ENCODE measurements at regions not wholly inside any gene's neighbourhood (a gene's known extent, or its start where the extent isn't known, plus 50 kb on each side); places are given as distances from the start of the nearest gene placed in this dataset.

- Histone ChIP-seq H3K9me3 (no peaks in the 10 kb centered on the region), H3K4me1 (ENCODE audit: control insufficient read depth in 1 of 2, extremely low read depth in 1 of 2, insufficient read depth in 2 of 2, low read length in 2 of 2) (no peaks in the 10 kb centered on the region), H3K27me3 (replicated peaks in 1 of 2; ENCODE audit: control insufficient read depth in 2 of 2, extremely low read depth in 1 of 2, insufficient read depth in 2 of 2, low read length in 1 of 2) (no peaks in the 10 kb centered on the region), H3K36me3 (ENCODE audit: control insufficient read depth in 2 of 2, extremely low read depth in 1 of 2, insufficient read depth in 1 of 2, low read length in 1 of 2) (no peaks in the 10 kb centered on the region), H3K27ac (ENCODE audit: low read length) (no peak overlapping the region), H3K4me3 (ENCODE audit: control insufficient read depth in 1 of 2, extremely low read depth in 1 of 2, low read length in 1 of 2) (no peak overlapping the region)
- no peak for ATAC-seq (replicated peaks in 1 of 4)
- Mint-ChIP-seq H3K27ac (no peak overlapping the region), H3K36me3 (peaks cover 6% of the 10 kb centered on the region), H3K27me3 (no peaks in the 10 kb centered on the region), H3K4me1 (no peaks in the 10 kb centered on the region), H3K9me3 (peaks cover 0 to 14% (median 0%) of the 10 kb centered on the region in 3 donors), H3K4me3 (no peak overlapping the region)
- CTCF ChIA-PET = no interaction called here
- DNase-seq = no peak
- 78% methylated on average over 5 of the region's 9 CpGs for WGBS (ENCODE audit: insufficient coverage)
- POLR2A ChIA-PET = no interaction called here
Measured at GRCh38 chr19:34598217-34599155, 78.5 kb downstream of the SCGB2B2 start.

GRCh38 chr19:34597596-34597995 is 79.4 kb downstream of the SCGB2B2 start:
- H3K9me3 ChIP-seq = no peaks in the 10 kb centered on the region
- no peaks in the 10 kb centered on the region for H3K4me1 Mint-ChIP-seq
- ChIA-PET CTCF (no interaction called here), POLR2A (no interaction called here)
- peaks cover 6% of the 10 kb centered on the region for H3K36me3 Mint-ChIP-seq
- no peaks in the 10 kb centered on the region for H3K4me1 ChIP-seq (ENCODE audit: control insufficient read depth in 1 of 2, extremely low read depth in 1 of 2, insufficient read depth in 2 of 2, low read length in 2 of 2)
- H3K27ac Mint-ChIP-seq = no peak overlapping the region
- DNase-seq (no peak), ATAC-seq (replicated peaks in 1 of 4) (no peak)
- H3K4me3 ChIP-seq (ENCODE audit: control insufficient read depth in 1 of 2, extremely low read depth in 1 of 2, low read length in 1 of 2) = no peak overlapping the region
- peaks cover 0 to 8% (median 0%) of the 10 kb centered on the region in 3 donors for H3K9me3 Mint-ChIP-seq
- H3K36me3 ChIP-seq (ENCODE audit: control insufficient read depth in 2 of 2, extremely low read depth in 1 of 2, insufficient read depth in 1 of 2, low read length in 1 of 2) = no peaks in the 10 kb centered on the region
- no peak overlapping the region for H3K4me3 Mint-ChIP-seq
- H3K27me3 Mint-ChIP-seq = no peaks in the 10 kb centered on the region
- H3K27ac ChIP-seq (ENCODE audit: low read length) = no peak overlapping the region
- 74% methylated on average over 9 of the region's 9 CpGs for WGBS (ENCODE audit: insufficient coverage)
- H3K27me3 ChIP-seq (replicated peaks in 1 of 2; ENCODE audit: control insufficient read depth in 2 of 2, extremely low read depth in 1 of 2, insufficient read depth in 2 of 2, low read length in 1 of 2) = peaks cover 0 to 2% of the 10 kb centered on the region in 2 experiments

- no peak overlapping the region for H3K27ac Mint-ChIP-seq
Measured at GRCh38 chr19:34596989-34597388, 80.0 kb downstream of the SCGB2B2 start.

GRCh38 chr19:34596115-34596514 is 80.8 kb downstream of the SCGB2B2 start:
- H3K4me1 ChIP-seq (ENCODE audit: control insufficient read depth in 1 of 2, extremely low read depth in 1 of 2, insufficient read depth in 2 of 2, low read length in 2 of 2) = no peaks in the 10 kb centered on the region
- H3K9me3 ChIP-seq = no peaks in the 10 kb centered on the region
- CTCF ChIA-PET = no interaction called here
- H3K4me3 ChIP-seq (ENCODE audit: control insufficient read depth in 1 of 2, extremely low read depth in 1 of 2, low read length in 1 of 2) = no peak overlapping the region
- POLR2A ChIA-PET = no interaction called here
- H3K27ac Mint-ChIP-seq = no peak overlapping the region
- H3K9me3 Mint-ChIP-seq = peaks cover 0 to 7% (median 0%) of the 10 kb centered on the region in 3 donors
- DNase-seq = no peak
- peaks cover 16% of the 10 kb centered on the region for H3K36me3 Mint-ChIP-seq
- H3K4me1 Mint-ChIP-seq = no peaks in the 10 kb centered on the region
- H3K4me3 Mint-ChIP-seq = no peak overlapping the region
- H3K36me3 ChIP-seq (ENCODE audit: control insufficient read depth in 2 of 2, extremely low read depth in 1 of 2, insufficient read depth in 1 of 2, low read length in 1 of 2) = no peaks in the 10 kb centered on the region
- WGBS (ENCODE audit: insufficient coverage) = 90% methylated on average over 13 of the region's 13 CpGs
- peaks cover 0 to 8% of the 10 kb centered on the region in 2 experiments for H3K27me3 ChIP-seq (replicated peaks in 1 of 2; ENCODE audit: control insufficient read depth in 2 of 2, extremely low read depth in 1 of 2, insufficient read depth in 2 of 2, low read length in 1 of 2)
- peaks cover 1 to 10% of the 10 kb centered on the region in 2 donors for H3K27me3 Mint-ChIP-seq
- H3K27ac ChIP-seq (ENCODE audit: low read length) = no peak overlapping the region
- no peak for ATAC-seq (replicated peaks in 1 of 4)

More at GRCh38 chr19:34596989-34597388, 80.0 kb downstream of the SCGB2B2 start:
- Histone ChIP-seq H3K36me3 (ENCODE audit: control insufficient read depth in 2 of 2, extremely low read depth in 1 of 2, insufficient read depth in 1 of 2, low read length in 1 of 2) (no peaks in the 10 kb centered on the region), H3K27me3 (replicated peaks in 1 of 2; ENCODE audit: control insufficient read depth in 2 of 2, extremely low read depth in 1 of 2, insufficient read depth in 2 of 2, low read length in 1 of 2) (peaks cover 0 to 4% of the 10 kb centered on the region in 2 experiments), H3K27ac (ENCODE audit: low read length) (no peak overlapping the region), H3K4me1 (ENCODE audit: control insufficient read depth in 1 of 2, extremely low read depth in 1 of 2, insufficient read depth in 2 of 2, low read length in 2 of 2) (no peaks in the 10 kb centered on the region), H3K4me3 (ENCODE audit: control insufficient read depth in 1 of 2, extremely low read depth in 1 of 2, low read length in 1 of 2) (no peak overlapping the region), H3K9me3 (no peaks in the 10 kb centered on the region)
- peaks cover 0 to 7% (median 0%) of the 10 kb centered on the region in 3 donors for H3K9me3 Mint-ChIP-seq
- CTCF ChIA-PET = no interaction called here
- H3K4me1 Mint-ChIP-seq = no peaks in the 10 kb centered on the region
- peaks cover 0 to 1% of the 10 kb centered on the region in 2 donors for H3K27me3 Mint-ChIP-seq
- no peak for ATAC-seq (replicated peaks in 1 of 4)
- no peak overlapping the region for H3K4me3 Mint-ChIP-seq
- no CpG with 5 or more reads among the region's 1 CpG for WGBS (ENCODE audit: insufficient coverage)
- H3K36me3 Mint-ChIP-seq = peaks cover 9% of the 10 kb centered on the region
- no peak for DNase-seq
- POLR2A ChIA-PET = no interaction called here

- Mint-ChIP-seq H3K27ac (no peak overlapping the region), H3K9me3 (peaks cover 0 to 7% (median 0%) of the 10 kb centered on the region in 3 donors), H3K27me3 (peaks cover 1 to 12% of the 10 kb centered on the region in 2 donors), H3K36me3 (peaks cover 17% of the 10 kb centered on the region), H3K4me1 (no peaks in the 10 kb centered on the region), H3K4me3 (no peak overlapping the region)
- Histone ChIP-seq H3K27me3 (replicated peaks in 1 of 2; ENCODE audit: control insufficient read depth in 2 of 2, extremely low read depth in 1 of 2, insufficient read depth in 2 of 2, low read length in 1 of 2) (peaks cover 0 to 8% of the 10 kb centered on the region in 2 experiments), H3K9me3 (no peaks in the 10 kb centered on the region), H3K4me3 (ENCODE audit: control insufficient read depth in 1 of 2, extremely low read depth in 1 of 2, low read length in 1 of 2) (no peak overlapping the region), H3K27ac (ENCODE audit: low read length) (no peak overlapping the region), H3K4me1 (ENCODE audit: control insufficient read depth in 1 of 2, extremely low read depth in 1 of 2, insufficient read depth in 2 of 2, low read length in 2 of 2) (no peaks in the 10 kb centered on the region), H3K36me3 (ENCODE audit: control insufficient read depth in 2 of 2, extremely low read depth in 1 of 2, insufficient read depth in 1 of 2, low read length in 1 of 2) (no peaks in the 10 kb centered on the region)
- DNase-seq = no peak
- WGBS (ENCODE audit: insufficient coverage) = 68% methylated on average over 9 of the region's 10 CpGs
- ATAC-seq (replicated peaks in 1 of 4) = no peak
- CTCF ChIA-PET = no interaction called here
- POLR2A ChIA-PET = no interaction called here
Measured at GRCh38 chr19:34595683-34596082, 81.3 kb downstream of the SCGB2B2 start.

GRCh38 chr19:34590228-34590627 is 86.7 kb downstream of the SCGB2B2 start:
- H3K9me3 ChIP-seq = no peaks in the 10 kb centered on the region
- Mint-ChIP-seq H3K4me1 (no peaks in the 10 kb centered on the region), H3K4me3 (no peak overlapping the region), H3K9me3 (peaks cover 9 to 18% (median 15%) of the 10 kb centered on the region in 3 donors), H3K27ac (no peak overlapping the region), H3K36me3 (peaks cover 28% of the 10 kb centered on the region), H3K27me3 (peaks cover 5 to 15% of the 10 kb centered on the region in 2 donors)
- POLR2A ChIA-PET = no interaction called here
- no peak overlapping the region for H3K4me3 ChIP-seq (ENCODE audit: control insufficient read depth in 1 of 2, extremely low read depth in 1 of 2, low read length in 1 of 2)
- peaks cover 0 to 20% of the 10 kb centered on the region in 2 experiments for H3K27me3 ChIP-seq (replicated peaks in 1 of 2; ENCODE audit: control insufficient read depth in 2 of 2, extremely low read depth in 1 of 2, insufficient read depth in 2 of 2, low read length in 1 of 2)
- 53% methylated on average over 2 of the region's 3 CpGs for WGBS (ENCODE audit: insufficient coverage)
- no peak overlapping the region for H3K27ac ChIP-seq (ENCODE audit: low read length)
- DNase-seq (no peak), ATAC-seq (replicated peaks in 1 of 4) (no peak)
- no peaks in the 10 kb centered on the region for H3K36me3 ChIP-seq (ENCODE audit: control insufficient read depth in 2 of 2, extremely low read depth in 1 of 2, insufficient read depth in 1 of 2, low read length in 1 of 2)
- H3K4me1 ChIP-seq (ENCODE audit: control insufficient read depth in 1 of 2, extremely low read depth in 1 of 2, insufficient read depth in 2 of 2, low read length in 2 of 2) = no peaks in the 10 kb centered on the region
- CTCF ChIA-PET = no interaction called here

Measured in T-cell (primary cell).